AG04450 (cell line): ENCODE measurements at regions not wholly inside any gene's neighbourhood (a gene's known extent, or its start where the extent isn't known, plus 50 kb on each side); places are given as distances from the start of the nearest gene placed in this dataset.

Experiments used
- CTCF ChIA-PET: fragments of 300-600, 350-600 bp; formaldehyde crosslinking; extraction: SDS; loops from one replicate; lab custom pipeline; 2022; ENCODE audit warnings: antibody characterized with exemption, inconsistent platforms; lab: Charles Lee
- POLR2A ChIA-PET: fragments of 350-600 bp; formaldehyde crosslinking; extraction: SDS; loops from one replicate; lab custom pipeline; 2021; ENCODE audit warnings: antibody characterized with exemption, inconsistent platforms; lab: Yijun Ruan, JAX
- DNase-seq: peaks from one replicate; pipeline ENCODE4 v3.0.0-alpha.2; 2011; ENCODE audit warnings: low read depth, low spot score
- H3K27ac ChIP-seq: one replicate; pipeline ENCODE4 v1.5.1; 2012; ENCODE audit warnings: low read depth, low read length, control low read depth
- H3K27me3 ChIP-seq: one replicate; pipeline ENCODE4 v1.6.0; 2012; ENCODE audit warnings: low read length; ENCODE audit not compliant: control insufficient read depth, insufficient read depth
- H3K4me3 ChIP-seq: 2 replicates; pipeline ENCODE4 v1.5.1; 2011; ENCODE audit warnings: mild to moderate bottlenecking, low read depth, low read length, control low read depth
- H3K9me3 ChIP-seq: 2 replicates; pipeline ENCODE4 v1.5.1; 2012; ENCODE audit warnings: low read length; ENCODE audit not compliant: control insufficient read depth, insufficient read depth
- CTCF ChIP-seq: IDR thresholded peaks from 2 replicates; pipeline ENCODE4 v1.5.1; 2011; ENCODE audit warnings: low read depth, low read length, control low read depth, inconsistent platforms

GRCh38 chr10:44786286-44786850 is 124.8 kb upstream of the TMEM72 start:
- no peak overlapping the region for H3K4me3 ChIP-seq
- no peak overlapping the region for H3K27ac ChIP-seq
- no peaks in the 10 kb centered on the region for H3K9me3 ChIP-seq
- ChIA-PET POLR2A (no interaction called here), CTCF (interaction anchor here (0.6 kb wide), 1 partner anchor 78 kb away, joined by 3 read pairs; no protein-coding TSS in a partner anchor)
- no peak for TF ChIP-seq CTCF
- no peaks in the 10 kb centered on the region for H3K27me3 ChIP-seq
- peak; percentile 55 for DNase-seq

GRCh38 chr10:44787480-44788075 is 123.6 kb upstream of the TMEM72 start:
- no peak overlapping the region for H3K4me3 ChIP-seq
- ChIA-PET POLR2A (no interaction called here), CTCF (no interaction called here)
- no peak for TF ChIP-seq CTCF
- no peak overlapping the region for H3K27ac ChIP-seq
- no peaks in the 10 kb centered on the region for H3K9me3 ChIP-seq
- no peaks in the 10 kb centered on the region for H3K27me3 ChIP-seq
- DNase-seq = no peak

- Histone ChIP-seq H3K4me3 (no peak overlapping the region), H3K27ac (no peak overlapping the region), H3K9me3 (no peaks in the 10 kb centered on the region), H3K27me3 (no peaks in the 10 kb centered on the region)
- DNase-seq = no peak
- ChIA-PET POLR2A (interaction anchor here (0.6 kb wide), 1 partner anchor 16 kb away, joined by 3 read pairs; no protein-coding TSS in a partner anchor), CTCF (no interaction called here)
- TF ChIP-seq CTCF = no peak
Observed at GRCh38 chr10:44788147-44789129, 122.7 kb upstream of the TMEM72 start.

- no peak for DNase-seq
Observed at GRCh38 chr10:44792119-44792775, 118.9 kb upstream of the TMEM72 start.

More at GRCh38 chr10:44792119-44792775, 118.9 kb upstream of the TMEM72 start:
- Histone ChIP-seq H3K27ac (no peak overlapping the region), H3K9me3 (no peaks in the 10 kb centered on the region), H3K4me3 (no peak overlapping the region), H3K27me3 (no peaks in the 10 kb centered on the region)
- no peak for TF ChIP-seq CTCF
- ChIA-PET CTCF (no interaction called here), POLR2A (no interaction called here)
